ENCODE measurements at regions not wholly inside any gene's neighbourhood (a gene's known extent, or its start where the extent isn't known, plus 50 kb on each side); places are given as distances from the start of the nearest gene placed in this dataset.

DNA sequence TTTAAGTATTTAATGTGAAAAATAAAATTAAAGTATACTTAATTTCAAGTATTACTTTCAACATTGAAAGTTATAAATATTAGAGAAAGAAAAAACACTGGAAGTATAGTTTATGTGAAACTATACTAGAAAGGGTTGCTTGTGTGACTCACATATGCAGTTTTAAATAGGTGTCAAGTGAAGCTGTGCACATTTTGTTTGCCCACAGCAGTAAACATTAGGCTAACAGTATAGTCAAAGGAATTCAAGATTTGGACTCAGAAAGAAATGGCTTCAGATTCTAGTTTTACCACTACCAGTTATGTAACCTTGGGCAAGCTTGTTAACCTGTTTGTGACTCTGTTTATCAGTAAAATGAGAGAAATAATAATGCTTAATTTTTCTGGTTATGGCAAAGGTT is 148.2 kb downstream of the FAM47B start:
- no peaks in the 10 kb centered on the region for H3K36me3 ChIP-seq
- no peaks in the 10 kb centered on the region for H3K27me3 ChIP-seq
- no peak overlapping the region for H3K4me3 ChIP-seq
- no peak for DNase-seq
- no peaks in the 10 kb centered on the region for H3K9me3 ChIP-seq
- intact Hi-C loops (cut with DNase I; ENCODE audit: low total_unique reads), result no loop called here
- TF ChIP-seq, protein P1, sequence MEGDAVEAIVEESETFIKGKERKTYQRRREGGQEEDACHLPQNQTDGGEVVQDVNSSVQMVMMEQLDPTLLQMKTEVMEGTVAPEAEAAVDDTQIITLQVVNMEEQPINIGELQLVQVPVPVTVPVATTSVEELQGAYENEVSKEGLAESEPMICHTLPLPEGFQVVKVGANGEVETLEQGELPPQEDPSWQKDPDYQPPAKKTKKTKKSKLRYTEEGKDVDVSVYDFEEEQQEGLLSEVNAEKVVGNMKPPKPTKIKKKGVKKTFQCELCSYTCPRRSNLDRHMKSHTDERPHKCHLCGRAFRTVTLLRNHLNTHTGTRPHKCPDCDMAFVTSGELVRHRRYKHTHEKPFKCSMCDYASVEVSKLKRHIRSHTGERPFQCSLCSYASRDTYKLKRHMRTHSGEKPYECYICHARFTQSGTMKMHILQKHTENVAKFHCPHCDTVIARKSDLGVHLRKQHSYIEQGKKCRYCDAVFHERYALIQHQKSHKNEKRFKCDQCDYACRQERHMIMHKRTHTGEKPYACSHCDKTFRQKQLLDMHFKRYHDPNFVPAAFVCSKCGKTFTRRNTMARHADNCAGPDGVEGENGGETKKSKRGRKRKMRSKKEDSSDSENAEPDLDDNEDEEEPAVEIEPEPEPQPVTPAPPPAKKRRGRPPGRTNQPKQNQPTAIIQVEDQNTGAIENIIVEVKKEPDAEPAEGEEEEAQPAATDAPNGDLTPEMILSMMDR (IDR thresholded peaks at IDR 0.05), result no peak
- TF ChIP-seq POLR2A (IDR thresholded peaks at IDR 0.05), result no peak
- no peak overlapping the region for H3K27ac ChIP-seq
- no peaks in the 10 kb centered on the region for H3K4me1 ChIP-seq

DNA sequence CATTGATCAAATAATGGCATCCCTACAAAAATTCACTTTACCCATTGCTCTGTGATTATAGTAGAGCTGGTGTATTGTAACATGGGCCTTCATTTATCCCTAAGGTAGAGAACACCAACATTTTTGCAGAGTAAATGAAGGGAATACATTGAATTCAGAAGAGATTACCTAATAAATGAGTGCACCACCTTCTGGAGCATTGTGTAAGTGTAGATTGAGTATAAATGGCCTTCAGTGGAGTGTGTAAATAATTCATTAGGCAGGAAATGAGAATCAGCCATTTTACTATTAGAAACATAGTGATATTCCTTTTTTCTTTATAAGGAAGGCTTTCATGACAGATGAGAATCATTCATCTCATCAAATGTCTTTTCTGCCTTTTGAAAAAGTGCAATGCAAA is 155.8 kb downstream of the FAM47B start:
- TF ChIP-seq, protein P1 (IDR thresholded peaks at IDR 0.05), result no peak
- TF ChIP-seq POLR2A (IDR thresholded peaks at IDR 0.05), result no peak
- intact Hi-C loops (cut with DNase I; ENCODE audit: low total_unique reads), result no loop called here

DNA sequence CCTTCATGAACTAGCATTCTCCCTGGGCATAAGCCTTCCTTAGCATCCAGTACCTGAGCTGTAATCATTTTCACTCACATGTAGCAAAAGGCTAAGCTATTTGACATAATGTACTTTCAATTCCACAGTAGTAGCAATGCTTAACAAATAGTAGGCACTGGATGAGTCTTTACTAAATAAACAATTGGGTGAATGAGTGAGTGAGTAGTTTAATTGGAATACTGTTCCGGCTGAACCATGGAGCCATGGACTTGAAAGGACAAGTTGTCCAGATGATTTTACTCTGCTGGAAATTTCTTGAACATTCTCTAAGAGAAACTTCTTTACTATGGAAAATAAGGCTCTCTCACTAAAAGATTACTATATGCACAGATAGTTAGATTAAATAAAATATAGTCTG is 159.3 kb downstream of the FAM47B start:
- H3K4me3 ChIP-seq, result no peak overlapping the region
- TF ChIP-seq, protein P1 (IDR thresholded peaks at IDR 0.05), result no peak
- TF ChIP-seq POLR2A (IDR thresholded peaks at IDR 0.05), result no peak
- no peaks in the 10 kb centered on the region for H3K27me3 ChIP-seq
- H3K36me3 ChIP-seq, result no peaks in the 10 kb centered on the region
- H3K4me1 ChIP-seq, result no peaks in the 10 kb centered on the region
- intact Hi-C loops (cut with DNase I; ENCODE audit: low total_unique reads), result no loop called here
- no peaks in the 10 kb centered on the region for H3K9me3 ChIP-seq
- no peak for DNase-seq
- no peak overlapping the region for H3K27ac ChIP-seq

More for the DNA sequence above, 155.8 kb downstream of the FAM47B start:
- Histone ChIP-seq H3K27ac (no peak overlapping the region), H3K4me1 (no peaks in the 10 kb centered on the region), H3K9me3 (no peaks in the 10 kb centered on the region), H3K4me3 (no peak overlapping the region), H3K27me3 (no peaks in the 10 kb centered on the region), H3K36me3 (no peaks in the 10 kb centered on the region)
- no peak for DNase-seq

DNA sequence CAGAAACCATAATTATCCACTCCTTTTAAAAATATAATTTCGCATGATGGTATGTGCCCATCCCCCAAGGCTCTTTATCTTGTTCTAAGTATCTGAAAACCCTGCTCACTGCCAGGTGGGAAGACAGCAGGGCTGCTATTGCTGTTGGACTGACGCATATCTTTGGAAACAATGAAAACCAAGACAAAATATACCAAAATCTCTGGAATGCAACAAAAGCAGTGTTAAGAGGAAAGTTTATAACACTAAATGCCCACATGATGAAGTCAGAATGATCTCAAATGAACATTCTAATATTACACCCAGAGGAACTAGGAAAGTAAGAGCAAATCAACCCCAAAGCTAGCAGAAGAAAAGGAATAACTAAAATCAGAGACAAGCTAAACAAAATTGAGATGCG is 162.0 kb downstream of the FAM47B start:
- Histone ChIP-seq H3K4me3 (no peak overlapping the region), H3K27me3 (no peaks in the 10 kb centered on the region), H3K27ac (no peak overlapping the region), H3K9me3 (no peaks in the 10 kb centered on the region), H3K36me3 (no peaks in the 10 kb centered on the region), H3K4me1 (no peaks in the 10 kb centered on the region)
- no peak for TF ChIP-seq POLR2A (IDR thresholded peaks at IDR 0.05)
- TF ChIP-seq, protein P1 (IDR thresholded peaks at IDR 0.05), result no peak
- DNase-seq, result no peak
- intact Hi-C loops (cut with DNase I; ENCODE audit: low total_unique reads), result no loop called here

DNA sequence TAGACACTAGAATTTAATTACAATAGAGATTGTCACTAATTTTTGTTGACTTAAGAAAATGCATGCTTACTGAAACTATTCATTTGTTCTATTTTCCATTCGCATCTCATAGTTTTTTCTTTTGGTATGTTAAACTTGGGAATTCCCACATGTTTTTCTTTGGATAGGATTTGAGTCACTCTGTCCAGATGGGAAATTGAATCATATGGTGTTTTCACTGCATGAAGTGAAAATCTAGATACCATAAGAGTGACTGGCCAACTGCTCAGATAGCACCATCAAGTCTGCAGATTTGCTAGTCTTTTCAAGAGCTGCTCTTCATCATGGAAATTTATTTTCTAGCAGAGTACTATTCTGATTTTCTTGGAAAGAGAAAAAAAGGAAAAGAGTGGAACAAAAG is 172.6 kb downstream of the FAM47B start:
- intact Hi-C loops (cut with DNase I; ENCODE audit: low total_unique reads), result no loop called here
- Histone ChIP-seq H3K27me3 (no peaks in the 10 kb centered on the region), H3K4me3 (no peak overlapping the region), H3K9me3 (no peaks in the 10 kb centered on the region), H3K27ac (no peak overlapping the region), H3K36me3 (no peaks in the 10 kb centered on the region), H3K4me1 (no peaks in the 10 kb centered on the region)
- no peak for TF ChIP-seq POLR2A (IDR thresholded peaks at IDR 0.05)
- TF ChIP-seq, protein P1 (IDR thresholded peaks at IDR 0.05), result no peak
- DNase-seq, result no peak
